ENCODE measurements at regions not wholly inside any gene's neighbourhood (a gene's known extent, or its start where the extent isn't known, plus 50 kb on each side); places are given as distances from the start of the nearest gene placed in this dataset.

- no peak for DNase-seq
These were observed 195.8 kb downstream of the CD47 start for GRCh38 chr3:107894998-107895397.

- DNase-seq: no peak
These were observed 197.7 kb downstream of the CD47 start for GRCh38 chr3:107892955-107893624.

GRCh38 chr3:107884719-107885460, 205.9 kb downstream of the CD47 start:
- no peak for DNase-seq

- DNase-seq: no peak
These were observed 206.8 kb downstream of the CD47 start for GRCh38 chr3:107884028-107884427.

- DNase-seq: no peak
These were observed 207.9 kb downstream of the CD47 start for GRCh38 chr3:107882881-107883280.

- no peak for DNase-seq
These were observed 208.6 kb downstream of the CD47 start for GRCh38 chr3:107882261-107882660.

- no peak for DNase-seq
These were observed 209.3 kb downstream of the CD47 start for GRCh38 chr3:107881509-107881908.

GRCh38 chr3:107880702-107881101, 210.1 kb downstream of the CD47 start:
- no peak for DNase-seq

GRCh38 chr3:107877936-107878335, 212.9 kb downstream of the CD47 start:
- no peak for DNase-seq

- no peak for DNase-seq
These were observed 219.7 kb downstream of the CD47 start for GRCh38 chr3:107870943-107871638.

GRCh38 chr3:107870096-107870495, 220.7 kb downstream of the CD47 start:
- no peak for DNase-seq

GRCh38 chr3:107868449-107868848, 222.4 kb downstream of the CD47 start:
- no peak for DNase-seq

GRCh38 chr3:107861904-107862303, 228.9 kb downstream of the CD47 start:
- no peak for DNase-seq

- no peak for DNase-seq
These were observed 229.4 kb downstream of the CD47 start for GRCh38 chr3:107861422-107861821.
